B cell (primary cell): ENCODE measurements at regions not wholly inside any gene's neighbourhood (a gene's known extent, or its start where the extent isn't known, plus 50 kb on each side); places are given as distances from the start of the nearest gene placed in this dataset.

Experiments
- EZH2 ChIP-seq: IDR thresholded peaks from 2 replicates; pipeline ENCODE4 v1.6.1; 2012; ENCODE audit warnings: borderline replicate concordance, low read depth, mild to moderate bottlenecking, moderate library complexity, low read length; ENCODE audit not compliant: insufficient read depth, poor library complexity, severe bottlenecking
- TF ChIP-seq, protein P1 (sequence below): fragments of 200-600 bp; IDR thresholded peaks from one replicate; pipeline ENCODE4 v1.8.0; 2022; ENCODE audit warnings: antibody characterized with exemption, mild to moderate bottlenecking

DNA sequence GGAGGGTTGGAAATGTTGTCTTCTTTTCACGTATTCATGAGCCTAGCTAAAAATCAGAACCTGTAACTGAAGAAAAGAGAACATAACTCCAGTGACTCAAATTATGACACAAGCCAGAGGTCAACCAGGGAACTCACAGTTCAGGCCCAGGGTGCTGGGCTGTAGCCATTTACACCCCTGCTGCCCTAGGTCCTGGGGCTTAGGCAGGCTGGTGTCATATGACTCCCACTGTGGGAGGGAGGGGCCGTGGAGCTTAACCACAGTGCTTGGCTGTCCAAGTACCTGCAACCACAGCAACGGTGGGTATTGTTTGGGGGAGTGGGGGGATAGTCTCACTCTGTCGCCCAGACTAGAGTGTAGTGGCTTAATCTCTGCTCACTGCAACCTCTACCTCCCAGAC, 71.1 kb upstream of the AMZ2 start:
- TF ChIP-seq, protein P1, sequence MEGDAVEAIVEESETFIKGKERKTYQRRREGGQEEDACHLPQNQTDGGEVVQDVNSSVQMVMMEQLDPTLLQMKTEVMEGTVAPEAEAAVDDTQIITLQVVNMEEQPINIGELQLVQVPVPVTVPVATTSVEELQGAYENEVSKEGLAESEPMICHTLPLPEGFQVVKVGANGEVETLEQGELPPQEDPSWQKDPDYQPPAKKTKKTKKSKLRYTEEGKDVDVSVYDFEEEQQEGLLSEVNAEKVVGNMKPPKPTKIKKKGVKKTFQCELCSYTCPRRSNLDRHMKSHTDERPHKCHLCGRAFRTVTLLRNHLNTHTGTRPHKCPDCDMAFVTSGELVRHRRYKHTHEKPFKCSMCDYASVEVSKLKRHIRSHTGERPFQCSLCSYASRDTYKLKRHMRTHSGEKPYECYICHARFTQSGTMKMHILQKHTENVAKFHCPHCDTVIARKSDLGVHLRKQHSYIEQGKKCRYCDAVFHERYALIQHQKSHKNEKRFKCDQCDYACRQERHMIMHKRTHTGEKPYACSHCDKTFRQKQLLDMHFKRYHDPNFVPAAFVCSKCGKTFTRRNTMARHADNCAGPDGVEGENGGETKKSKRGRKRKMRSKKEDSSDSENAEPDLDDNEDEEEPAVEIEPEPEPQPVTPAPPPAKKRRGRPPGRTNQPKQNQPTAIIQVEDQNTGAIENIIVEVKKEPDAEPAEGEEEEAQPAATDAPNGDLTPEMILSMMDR: no peak
- TF ChIP-seq EZH2: no peak
